ENCODE measurements at regions not wholly inside any gene's neighbourhood (a gene's known extent, or its start where the extent isn't known, plus 50 kb on each side); places are given as distances from the start of the nearest gene placed in this dataset.
"Not testable (repeated sequence)": the region's sequence is repeated elsewhere in the genome, so short reads cannot be mapped to it uniquely, and the experiment has no call there.

DNA sequence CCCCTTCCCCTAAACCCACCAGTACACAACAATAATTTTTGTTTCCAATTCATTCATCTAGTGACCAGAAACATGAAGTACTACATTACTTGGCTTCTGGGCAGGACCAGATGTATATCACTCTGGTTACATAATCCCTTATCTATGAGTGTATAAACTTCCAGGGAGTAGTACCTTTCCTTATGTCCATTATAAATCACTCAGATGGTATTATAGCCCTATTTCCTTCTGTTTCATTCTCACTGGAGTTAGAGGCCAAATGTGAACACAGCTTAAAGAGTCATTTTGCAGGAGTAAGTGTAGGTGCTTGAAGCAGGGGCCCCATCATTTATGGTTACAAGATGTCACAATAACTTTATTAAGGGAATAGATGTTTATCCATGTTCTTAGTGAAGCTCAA is 894.4 kb upstream of the NXPH2 start:
- H3K27me3 ChIP-seq (ENCODE audit: insufficient read depth, low read length, poor library complexity): no peaks in the 10 kb centered on the region
- ATAC-seq (ENCODE audit: insufficient read depth, low read depth) (no peak), DNase-seq (no peak)

DNA sequence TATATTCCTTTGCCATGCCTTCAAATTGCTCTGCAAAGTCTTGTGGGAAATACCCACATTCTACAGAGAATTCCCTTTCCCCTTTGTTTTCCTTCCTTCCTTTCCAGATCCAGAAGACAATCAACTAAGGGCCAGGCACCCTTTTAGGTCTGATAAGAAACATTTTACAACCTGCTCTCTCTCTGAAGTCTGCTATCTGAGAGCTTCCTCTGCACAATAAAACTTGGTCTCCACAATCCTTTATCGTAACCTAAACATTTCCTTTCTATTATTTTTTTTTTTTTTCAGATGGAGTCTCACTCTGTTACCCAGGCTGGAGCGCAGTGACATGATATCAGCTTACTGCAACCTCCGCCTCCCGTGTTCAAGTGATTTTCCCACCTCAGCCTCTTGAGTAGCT is 893.3 kb upstream of the NXPH2 start:
- H3K36me3 ChIP-seq (ENCODE audit: insufficient read depth, low read length); H3K4me2 ChIP-seq (ENCODE audit: insufficient read depth, low read length); H3K9ac ChIP-seq (ENCODE audit: low read depth, low read length); ATAC-seq (ENCODE audit: insufficient read depth, low read depth); H3K27ac ChIP-seq (ENCODE audit: low read length); H4K20me1 ChIP-seq (ENCODE audit: insufficient read depth, low read length); H3K27me3 ChIP-seq (ENCODE audit: insufficient read depth, low read length, poor library complexity); H3K4me1 ChIP-seq (ENCODE audit: insufficient read depth, low read length); H3K4me3 ChIP-seq (ENCODE audit: low read depth in 1 of 2, low read length in 2 of 2); H3K9me3 ChIP-seq (ENCODE audit: insufficient read depth, low read length, severe bottlenecking); H2AFZ ChIP-seq (ENCODE audit: low read depth, low read length); H3K79me2 ChIP-seq (ENCODE audit: insufficient read depth, low read length); DNase-seq: not testable (repeated sequence)

More for the DNA sequence above, 894.4 kb upstream of the NXPH2 start:
- TF ChIP-seq EZH2 (IDR thresholded peaks at IDR 0.05; ENCODE audit: borderline replicate concordance, low read depth, low read length, severe bottlenecking): no peak
- TF ChIP-seq, protein P1, sequence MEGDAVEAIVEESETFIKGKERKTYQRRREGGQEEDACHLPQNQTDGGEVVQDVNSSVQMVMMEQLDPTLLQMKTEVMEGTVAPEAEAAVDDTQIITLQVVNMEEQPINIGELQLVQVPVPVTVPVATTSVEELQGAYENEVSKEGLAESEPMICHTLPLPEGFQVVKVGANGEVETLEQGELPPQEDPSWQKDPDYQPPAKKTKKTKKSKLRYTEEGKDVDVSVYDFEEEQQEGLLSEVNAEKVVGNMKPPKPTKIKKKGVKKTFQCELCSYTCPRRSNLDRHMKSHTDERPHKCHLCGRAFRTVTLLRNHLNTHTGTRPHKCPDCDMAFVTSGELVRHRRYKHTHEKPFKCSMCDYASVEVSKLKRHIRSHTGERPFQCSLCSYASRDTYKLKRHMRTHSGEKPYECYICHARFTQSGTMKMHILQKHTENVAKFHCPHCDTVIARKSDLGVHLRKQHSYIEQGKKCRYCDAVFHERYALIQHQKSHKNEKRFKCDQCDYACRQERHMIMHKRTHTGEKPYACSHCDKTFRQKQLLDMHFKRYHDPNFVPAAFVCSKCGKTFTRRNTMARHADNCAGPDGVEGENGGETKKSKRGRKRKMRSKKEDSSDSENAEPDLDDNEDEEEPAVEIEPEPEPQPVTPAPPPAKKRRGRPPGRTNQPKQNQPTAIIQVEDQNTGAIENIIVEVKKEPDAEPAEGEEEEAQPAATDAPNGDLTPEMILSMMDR (IDR thresholded peaks at IDR 0.05; ENCODE audit: borderline replicate concordance, extremely low read depth, low read length, poor library complexity, severe bottlenecking): no peak
- no peak overlapping the region for H3K4me3 ChIP-seq (ENCODE audit: low read depth in 1 of 2, low read length in 2 of 2)
- H3K36me3 ChIP-seq (ENCODE audit: insufficient read depth, low read length): no peaks in the 10 kb centered on the region
- no peak overlapping the region for H3K27ac ChIP-seq (ENCODE audit: low read length)
- H3K4me1 ChIP-seq (ENCODE audit: insufficient read depth, low read length): no peaks in the 10 kb centered on the region
- H3K4me2 ChIP-seq (ENCODE audit: insufficient read depth, low read length): no peak overlapping the region
- H3K9me3 ChIP-seq (ENCODE audit: insufficient read depth, low read length, severe bottlenecking): no peaks in the 10 kb centered on the region
- no peaks in the 10 kb centered on the region for H3K79me2 ChIP-seq (ENCODE audit: insufficient read depth, low read length)
- no peak overlapping the region for H3K9ac ChIP-seq (ENCODE audit: low read depth, low read length)
- no peak overlapping the region for H2AFZ ChIP-seq (ENCODE audit: low read depth, low read length)
- H4K20me1 ChIP-seq (ENCODE audit: insufficient read depth, low read length): no peaks in the 10 kb centered on the region

DNA sequence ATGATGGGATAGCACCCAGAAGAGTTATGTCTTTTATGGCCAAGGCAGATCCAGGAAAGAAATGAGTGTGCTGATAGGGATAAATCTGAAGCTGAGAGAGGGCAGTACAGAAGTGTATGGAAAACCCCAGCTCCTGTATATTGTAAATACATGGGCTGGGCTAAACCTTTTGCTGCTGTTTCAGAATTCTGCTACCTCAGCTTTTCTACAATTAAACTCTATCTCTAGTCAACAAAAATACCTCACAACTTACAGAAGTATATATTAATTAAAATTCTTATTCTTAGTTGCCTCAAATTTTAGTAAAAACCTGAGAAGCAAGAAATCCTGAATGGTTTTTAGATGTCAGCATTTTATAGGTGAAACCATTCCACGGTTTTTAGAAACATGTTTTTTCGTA is 889.5 kb upstream of the NXPH2 start:
- Histone ChIP-seq H2AFZ (ENCODE audit: low read depth, low read length) (no peak overlapping the region), H3K27me3 (ENCODE audit: insufficient read depth, low read length, poor library complexity) (no peaks in the 10 kb centered on the region), H3K9me3 (ENCODE audit: insufficient read depth, low read length, severe bottlenecking) (no peaks in the 10 kb centered on the region), H3K4me3 (ENCODE audit: low read depth in 1 of 2, low read length in 2 of 2) (no peak overlapping the region), H4K20me1 (ENCODE audit: insufficient read depth, low read length) (no peaks in the 10 kb centered on the region), H3K9ac (ENCODE audit: low read depth, low read length) (no peak overlapping the region), H3K79me2 (ENCODE audit: insufficient read depth, low read length) (no peaks in the 10 kb centered on the region), H3K4me1 (ENCODE audit: insufficient read depth, low read length) (no peaks in the 10 kb centered on the region), H3K27ac (ENCODE audit: low read length) (no peak overlapping the region), H3K36me3 (ENCODE audit: insufficient read depth, low read length) (no peaks in the 10 kb centered on the region), H3K4me2 (ENCODE audit: insufficient read depth, low read length) (no peak overlapping the region)
- DNase-seq (no peak), ATAC-seq (ENCODE audit: insufficient read depth, low read depth) (no peak)
- TF ChIP-seq, protein P1 (IDR thresholded peaks at IDR 0.05; ENCODE audit: borderline replicate concordance, extremely low read depth, low read length, poor library complexity, severe bottlenecking): no peak
- TF ChIP-seq EZH2 (IDR thresholded peaks at IDR 0.05; ENCODE audit: borderline replicate concordance, low read depth, low read length, severe bottlenecking): no peak

DNA sequence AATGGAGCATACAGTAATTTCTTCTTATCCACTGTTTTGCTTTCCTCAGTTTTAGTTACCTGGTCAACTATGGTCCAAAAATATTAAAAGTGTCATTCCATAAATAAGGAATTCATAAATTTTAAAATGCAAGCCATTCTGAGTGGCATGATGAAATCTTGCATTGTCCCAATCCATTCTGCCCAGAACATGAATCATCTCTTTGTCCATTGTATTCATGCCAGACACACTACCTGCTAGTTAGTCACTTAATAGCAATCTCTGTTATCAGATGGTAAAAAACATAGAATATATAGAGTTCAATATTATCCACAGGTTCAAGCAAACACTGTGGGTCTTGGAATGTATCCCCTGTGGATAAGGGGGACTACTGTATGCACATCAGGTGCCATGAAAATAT is 872.2 kb upstream of the NXPH2 start:
- ATAC-seq (ENCODE audit: insufficient read depth, low read depth): no peak
- no peaks in the 10 kb centered on the region for H4K20me1 ChIP-seq (ENCODE audit: insufficient read depth, low read length)
- no peak overlapping the region for H3K4me3 ChIP-seq (ENCODE audit: low read depth in 1 of 2, low read length in 2 of 2)
- H2AFZ ChIP-seq (ENCODE audit: low read depth, low read length): no peak overlapping the region
- no peaks in the 10 kb centered on the region for H3K79me2 ChIP-seq (ENCODE audit: insufficient read depth, low read length)
- H3K4me1 ChIP-seq (ENCODE audit: insufficient read depth, low read length): no peaks in the 10 kb centered on the region
- no peak for DNase-seq
- no peak overlapping the region for H3K4me2 ChIP-seq (ENCODE audit: insufficient read depth, low read length)
- no peak overlapping the region for H3K9ac ChIP-seq (ENCODE audit: low read depth, low read length)
- H3K36me3 ChIP-seq (ENCODE audit: insufficient read depth, low read length): no peaks in the 10 kb centered on the region
- H3K27ac ChIP-seq (ENCODE audit: low read length): no peak overlapping the region
- H3K27me3 ChIP-seq (ENCODE audit: insufficient read depth, low read length, poor library complexity): no peaks in the 10 kb centered on the region
- TF ChIP-seq, protein P1 (IDR thresholded peaks at IDR 0.05; ENCODE audit: borderline replicate concordance, extremely low read depth, low read length, poor library complexity, severe bottlenecking): no peak
- no peak for TF ChIP-seq EZH2 (IDR thresholded peaks at IDR 0.05; ENCODE audit: borderline replicate concordance, low read depth, low read length, severe bottlenecking)
- H3K9me3 ChIP-seq (ENCODE audit: insufficient read depth, low read length, severe bottlenecking): no peaks in the 10 kb centered on the region

Measured in DND-41 (cell line).